OCI-LY3 (cell line): ENCODE measurements at regions not wholly inside any gene's neighbourhood (a gene's known extent, or its start where the extent isn't known, plus 50 kb on each side); places are given as distances from the start of the nearest gene placed in this dataset.

Experiments
- H2AFZ ChIP-seq: fragments of 200-600, 300-600 bp; shearing (Covaris generic); 2 replicates; pipeline ENCODE4 v1.6.0; 2014; ENCODE audit warnings: antibody characterized with exemption, low read depth, low read length
- H3K27ac ChIP-seq: fragments of 200-600, 300-600 bp; sonication (generic); 2 replicates; pipeline ENCODE4 v1.5.1; 2014; ENCODE audit warnings: mild to moderate bottlenecking, low read length, moderate library complexity, mixed read lengths
- H3K27me3 ChIP-seq: fragments of 200-600, 300-600 bp; sonication (generic); 2 replicates; pipeline ENCODE4 v1.6.1; 2014; ENCODE audit warnings: low read depth, low read length, mixed read lengths
- H3K36me3 ChIP-seq: fragments of 200-600, 300-600 bp; sonication (generic); replicated peaks from 2 replicates; pipeline ENCODE3; 2014; ENCODE audit warnings: low read depth, low read length, mixed read lengths
- H3K4me1 ChIP-seq: fragments of 300-600, 200-600 bp; sonication (generic); 2 replicates; pipeline ENCODE4 v1.6.1; 2014; ENCODE audit warnings: low read length, mixed read lengths
- H3K4me2 ChIP-seq: fragments of 200-600, 300-600 bp; sonication (generic); 2 replicates; pipeline ENCODE4 v1.6.1; 2014; ENCODE audit warnings: low read length, mixed read lengths
- H3K4me3 ChIP-seq: fragments of 300-600, 200-600 bp; sonication (generic); 2 replicates; pipeline ENCODE4 v1.5.1; 2014; ENCODE audit warnings: antibody characterized with exemption, mild to moderate bottlenecking, low read length, moderate library complexity
- H3K79me2 ChIP-seq: fragments of 300-600, 200-600 bp; shearing (Covaris generic); 2 replicates; pipeline ENCODE4 v1.6.1; 2014; ENCODE audit warnings: mild to moderate bottlenecking, low read length, mixed read lengths
- H3K9ac ChIP-seq: fragments of 300-600, 200-600 bp; shearing (Covaris generic); 2 replicates; pipeline ENCODE4 v1.6.0; 2014; ENCODE audit warnings: mild to moderate bottlenecking, low read length, moderate library complexity
- H3K9me3 ChIP-seq: fragments of 200-600, 300-600 bp; shearing (Covaris generic); 2 replicates; pipeline ENCODE4 v1.6.1; 2014; ENCODE audit warnings: low read length, mixed read lengths; ENCODE audit not compliant: insufficient read depth
- H4K20me1 ChIP-seq: fragments of 200-600, 300-600 bp; sonication (generic); 2 replicates; pipeline ENCODE4 v1.6.1; 2016; ENCODE audit warnings: low read length, mixed read lengths; ENCODE audit not compliant: insufficient read depth
- CTCF ChIP-seq: fragments of 200-600, 300-600 bp; sonication (generic); IDR thresholded peaks from 2 replicates; pipeline ENCODE4 v1.5.1; 2014; ENCODE audit warnings: antibody characterized with exemption, low read length, low read depth
- EZH2phosphoT487 ChIP-seq: fragments of 200-600 bp; shearing (Covaris generic); IDR thresholded peaks from 2 replicates; pipeline ENCODE4 v1.6.1; 2018; ENCODE audit warnings: antibody characterized with exemption, mixed run types, low read depth

- no peak overlapping the region for H3K4me3 ChIP-seq
- no peaks in the 10 kb centered on the region for H3K9me3 ChIP-seq
- no peaks in the 10 kb centered on the region for H3K4me1 ChIP-seq
- no peaks in the 10 kb centered on the region for H3K79me2 ChIP-seq
- H3K9ac ChIP-seq: no peak overlapping the region
- TF ChIP-seq CTCF (no peak), EZH2phosphoT487 (no peak)
- peaks cover 8% of the 10 kb centered on the region for H3K27me3 ChIP-seq
- H3K4me2 ChIP-seq: no peak overlapping the region
- H4K20me1 ChIP-seq: no peaks in the 10 kb centered on the region
- no peak overlapping the region for H3K27ac ChIP-seq
- H3K36me3 ChIP-seq: no peaks in the 10 kb centered on the region
- no peak overlapping the region for H2AFZ ChIP-seq
These were observed 58.2 kb downstream of the MEX3B start for GRCh38 chr15:81987628-81988027.

- no peaks in the 10 kb centered on the region for H4K20me1 ChIP-seq
- no peak overlapping the region for H3K9ac ChIP-seq
- no peaks in the 10 kb centered on the region for H3K9me3 ChIP-seq
- no peaks in the 10 kb centered on the region for H3K4me1 ChIP-seq
- H3K79me2 ChIP-seq: no peaks in the 10 kb centered on the region
- H3K36me3 ChIP-seq: no peaks in the 10 kb centered on the region
- H2AFZ ChIP-seq: no peak overlapping the region
- H3K27me3 ChIP-seq: no peaks in the 10 kb centered on the region; the same call in 1 of the 2 replicates
- H3K4me3 ChIP-seq: no peak overlapping the region
- H3K4me2 ChIP-seq: no peak overlapping the region
- H3K27ac ChIP-seq: no peak overlapping the region
- no peak for TF ChIP-seq EZH2phosphoT487
- TF ChIP-seq CTCF: no peak
These were observed 62.3 kb downstream of the MEX3B start for GRCh38 chr15:81983497-81983896.

GRCh38 chr15:81982808-81983207, 63.0 kb downstream of the MEX3B start:
- no peak overlapping the region for H2AFZ ChIP-seq
- H3K9me3 ChIP-seq: no peaks in the 10 kb centered on the region
- no peaks in the 10 kb centered on the region for H3K79me2 ChIP-seq
- TF ChIP-seq EZH2phosphoT487 (no peak), CTCF (no peak)
- no peak overlapping the region for H3K4me3 ChIP-seq
- H3K9ac ChIP-seq: no peak overlapping the region
- H3K36me3 ChIP-seq: no peaks in the 10 kb centered on the region
- H3K27ac ChIP-seq: no peak overlapping the region
- H3K4me1 ChIP-seq: no peaks in the 10 kb centered on the region
- H3K27me3 ChIP-seq: no peaks in the 10 kb centered on the region; the same call in 1 of the 2 replicates
- H4K20me1 ChIP-seq: no peaks in the 10 kb centered on the region
- no peak overlapping the region for H3K4me2 ChIP-seq

GRCh38 chr15:81981908-81982307, 63.9 kb downstream of the MEX3B start:
- Histone ChIP-seq H3K27ac (no peak overlapping the region), H3K9ac (no peak overlapping the region), H3K27me3 (no peaks in the 10 kb centered on the region), H3K79me2 (no peaks in the 10 kb centered on the region), H4K20me1 (no peaks in the 10 kb centered on the region), H3K36me3 (no peaks in the 10 kb centered on the region), H2AFZ (no peak overlapping the region), H3K9me3 (no peaks in the 10 kb centered on the region), H3K4me2 (no peak overlapping the region), H3K4me1 (no peaks in the 10 kb centered on the region), H3K4me3 (no peak overlapping the region)
- no peak for TF ChIP-seq CTCF
- no peak for TF ChIP-seq EZH2phosphoT487
